ENCODE measurements at regions not wholly inside any gene's neighbourhood (a gene's known extent, or its start where the extent isn't known, plus 50 kb on each side); places are given as distances from the start of the nearest gene placed in this dataset.

DNA sequence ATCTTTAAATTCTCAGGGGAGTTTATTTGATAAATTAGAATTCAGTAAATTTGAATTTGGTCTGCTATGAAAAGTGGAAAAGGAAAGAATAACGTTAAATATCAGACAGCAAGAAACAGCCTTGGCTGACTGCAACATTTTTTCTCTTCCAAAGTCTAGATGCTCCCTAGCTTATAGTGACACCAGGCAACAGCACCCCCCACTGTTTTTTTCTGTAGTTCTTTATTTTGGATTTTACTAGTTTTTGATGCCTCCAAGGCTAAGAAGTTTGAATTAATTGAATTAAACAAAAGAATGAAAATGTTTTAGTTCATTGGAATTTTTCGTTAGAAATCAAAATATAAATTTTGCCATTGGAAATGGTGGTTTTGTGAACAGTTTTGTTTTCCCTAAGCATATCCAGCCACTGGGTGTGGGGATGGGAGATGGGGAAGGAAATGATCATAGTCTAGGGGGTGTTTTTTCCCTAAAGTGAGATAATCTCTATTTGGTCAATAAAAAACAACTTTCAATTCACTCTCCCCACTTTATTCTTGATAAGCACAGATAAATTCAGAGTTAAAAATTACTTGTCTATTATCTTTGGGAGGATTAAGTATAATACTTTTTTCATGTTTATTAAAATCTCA is 199.3 kb upstream of the CD180 start:
- no peak overlapping the region for H3K4me3 ChIP-seq
- H3K27ac ChIP-seq = no peak overlapping the region
- TF ChIP-seq, protein P1, sequence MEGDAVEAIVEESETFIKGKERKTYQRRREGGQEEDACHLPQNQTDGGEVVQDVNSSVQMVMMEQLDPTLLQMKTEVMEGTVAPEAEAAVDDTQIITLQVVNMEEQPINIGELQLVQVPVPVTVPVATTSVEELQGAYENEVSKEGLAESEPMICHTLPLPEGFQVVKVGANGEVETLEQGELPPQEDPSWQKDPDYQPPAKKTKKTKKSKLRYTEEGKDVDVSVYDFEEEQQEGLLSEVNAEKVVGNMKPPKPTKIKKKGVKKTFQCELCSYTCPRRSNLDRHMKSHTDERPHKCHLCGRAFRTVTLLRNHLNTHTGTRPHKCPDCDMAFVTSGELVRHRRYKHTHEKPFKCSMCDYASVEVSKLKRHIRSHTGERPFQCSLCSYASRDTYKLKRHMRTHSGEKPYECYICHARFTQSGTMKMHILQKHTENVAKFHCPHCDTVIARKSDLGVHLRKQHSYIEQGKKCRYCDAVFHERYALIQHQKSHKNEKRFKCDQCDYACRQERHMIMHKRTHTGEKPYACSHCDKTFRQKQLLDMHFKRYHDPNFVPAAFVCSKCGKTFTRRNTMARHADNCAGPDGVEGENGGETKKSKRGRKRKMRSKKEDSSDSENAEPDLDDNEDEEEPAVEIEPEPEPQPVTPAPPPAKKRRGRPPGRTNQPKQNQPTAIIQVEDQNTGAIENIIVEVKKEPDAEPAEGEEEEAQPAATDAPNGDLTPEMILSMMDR (IDR thresholded peaks at IDR 0.05) = no peak
- no peaks in the 10 kb centered on the region for H3K9me3 ChIP-seq
- no peaks in the 10 kb centered on the region for H3K36me3 ChIP-seq
- no peak for DNase-seq (ENCODE audit: low spot score)
- H3K27me3 ChIP-seq = no peaks in the 10 kb centered on the region
- H3K4me1 ChIP-seq = no peaks in the 10 kb centered on the region

DNA sequence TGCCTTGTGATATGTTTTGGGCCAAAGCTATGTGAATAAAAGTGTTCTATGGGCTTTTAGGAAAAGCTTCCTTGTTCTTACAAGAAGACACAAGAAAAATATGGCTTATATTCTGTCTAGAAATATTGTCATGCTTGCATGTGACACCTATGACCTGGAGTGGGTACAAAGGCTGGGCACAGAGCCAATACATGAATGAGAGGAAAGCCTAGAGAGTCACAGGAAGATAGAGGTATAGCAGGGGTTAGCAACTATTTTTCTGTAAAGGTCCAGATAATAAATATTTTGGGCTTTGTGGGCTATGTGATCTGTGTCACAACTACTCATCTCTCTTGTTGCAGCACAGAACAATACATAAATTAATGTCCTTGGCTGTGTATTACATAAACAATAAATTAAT is 196.6 kb upstream of the CD180 start:
- TF ChIP-seq, protein P1 (IDR thresholded peaks at IDR 0.05) = no peak
- H3K27ac ChIP-seq = no peak overlapping the region

DNA sequence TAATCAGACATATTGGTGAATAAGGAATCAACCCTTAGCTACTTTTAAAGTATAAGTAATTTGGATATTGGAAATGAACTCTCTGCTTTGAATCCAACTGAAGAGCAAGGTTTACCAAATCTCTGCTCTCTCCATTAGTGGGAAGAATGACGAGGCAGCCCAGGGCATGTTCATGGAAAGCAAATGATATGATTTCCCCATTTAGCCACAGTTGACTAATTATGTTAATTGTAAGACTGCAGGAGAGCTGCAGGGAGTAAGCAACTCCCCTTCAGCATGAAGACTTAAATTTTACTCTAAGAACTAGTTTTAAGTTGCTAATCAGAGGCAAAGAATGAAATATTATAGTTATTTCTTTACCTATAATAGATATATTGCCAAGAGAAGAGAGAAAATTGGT is 194.3 kb upstream of the CD180 start:
- Histone ChIP-seq H3K9me3 (no peaks in the 10 kb centered on the region), H3K4me3 (no peak overlapping the region), H3K27me3 (no peaks in the 10 kb centered on the region), H3K4me1 (no peaks in the 10 kb centered on the region), H3K36me3 (no peaks in the 10 kb centered on the region), H3K27ac (no peak overlapping the region)
- TF ChIP-seq, protein P1 (IDR thresholded peaks at IDR 0.05) = no peak
- DNase-seq (ENCODE audit: low spot score) = no peak

More for the DNA sequence above, 196.6 kb upstream of the CD180 start:
- H3K4me1 ChIP-seq = no peaks in the 10 kb centered on the region
- H3K27me3 ChIP-seq = no peaks in the 10 kb centered on the region
- no peaks in the 10 kb centered on the region for H3K9me3 ChIP-seq
- DNase-seq (ENCODE audit: low spot score) = no peak
- H3K36me3 ChIP-seq = no peaks in the 10 kb centered on the region
- no peak overlapping the region for H3K4me3 ChIP-seq

GRCh38 chr5:67383451-67383850 is 186.9 kb upstream of the CD180 start:
- Histone ChIP-seq H3K36me3 (no peaks in the 10 kb centered on the region), H3K4me3 (no peak overlapping the region), H3K9me3 (no peaks in the 10 kb centered on the region), H3K27me3 (no peaks in the 10 kb centered on the region), H3K27ac (no peak overlapping the region), H3K4me1 (no peaks in the 10 kb centered on the region)
- TF ChIP-seq, protein P1 (IDR thresholded peaks at IDR 0.05) = no peak
- no peak for DNase-seq (ENCODE audit: low spot score)

DNA sequence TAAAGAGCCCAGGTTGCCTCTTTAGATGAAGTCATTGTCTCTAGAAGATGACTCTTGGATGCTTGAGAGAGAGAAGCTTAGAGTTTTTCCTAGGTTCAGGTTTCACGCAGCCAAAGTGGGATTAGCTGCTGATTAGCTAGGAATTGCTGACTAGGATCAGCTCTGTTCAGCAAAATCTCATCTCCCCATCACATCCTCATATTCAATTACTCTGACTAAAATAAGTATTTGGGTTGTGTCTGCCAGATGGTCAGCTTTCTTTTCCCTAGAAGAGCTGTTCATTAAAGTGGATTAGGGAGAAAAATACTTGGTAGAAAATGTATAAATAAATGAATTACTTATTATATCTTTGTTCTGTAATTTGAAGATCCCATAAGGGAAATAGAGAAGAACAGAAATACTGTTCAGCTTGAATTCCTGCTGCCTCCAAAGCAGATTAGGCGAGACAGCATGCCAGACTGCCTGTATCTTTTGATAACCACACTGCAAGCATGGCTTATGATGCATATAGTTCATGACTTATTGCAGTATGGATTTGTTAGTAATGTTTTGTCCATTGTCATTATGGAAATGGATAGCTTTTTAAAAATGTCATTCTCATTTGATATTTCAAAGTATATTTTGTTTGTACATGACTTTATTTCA is 184.8 kb upstream of the CD180 start:
- Histone ChIP-seq H3K27ac (no peak overlapping the region), H3K27me3 (no peaks in the 10 kb centered on the region), H3K4me3 (no peak overlapping the region), H3K9me3 (no peaks in the 10 kb centered on the region), H3K36me3 (no peaks in the 10 kb centered on the region), H3K4me1 (no peaks in the 10 kb centered on the region)
- TF ChIP-seq, protein P1 (IDR thresholded peaks at IDR 0.05) = no peak
- DNase-seq (ENCODE audit: low spot score) = no peak

- no peaks in the 10 kb centered on the region for H3K27me3 ChIP-seq
- DNase-seq (ENCODE audit: low spot score) = no peak
- no peak overlapping the region for H3K27ac ChIP-seq
- no peaks in the 10 kb centered on the region for H3K36me3 ChIP-seq
- H3K4me3 ChIP-seq = no peak overlapping the region
- no peaks in the 10 kb centered on the region for H3K9me3 ChIP-seq
- H3K4me1 ChIP-seq = no peaks in the 10 kb centered on the region
- TF ChIP-seq, protein P1 (IDR thresholded peaks at IDR 0.05) = no peak
Observed at GRCh38 chr5:67380431-67380830, 183.8 kb upstream of the CD180 start.

All from right atrium auricular region (tissue), 2 donors.